ENCODE measurements at regions not wholly inside any gene's neighbourhood (a gene's known extent, or its start where the extent isn't known, plus 50 kb on each side); places are given as distances from the start of the nearest gene placed in this dataset.

DNA sequence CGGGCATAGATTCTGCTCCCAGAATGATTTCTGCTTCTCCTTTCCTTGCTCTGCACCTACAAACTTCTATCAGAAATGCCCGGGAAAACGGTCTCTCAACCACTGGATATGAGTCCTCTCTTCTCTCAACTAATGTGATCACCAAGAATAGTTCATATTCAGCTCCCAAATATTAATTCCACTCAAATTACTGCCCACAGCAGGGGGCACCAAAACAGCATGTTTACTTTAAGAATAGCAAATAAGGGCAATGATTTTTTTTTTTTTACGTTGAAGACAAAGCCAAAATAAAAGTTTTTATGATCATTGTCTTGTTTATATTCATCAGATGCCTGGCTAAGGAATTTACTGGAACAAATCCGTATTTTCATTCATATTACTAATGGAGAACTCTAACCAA, 94.9 kb upstream of the PRSS1 start:
- TF ChIP-seq POLR2AphosphoS5 (IDR thresholded peaks at IDR 0.05; ENCODE audit: low read depth, low read length) (no peak), POLR2A (IDR thresholded peaks at IDR 0.05; ENCODE audit: low read depth, low read length) (no peak), TAF1 (IDR thresholded peaks at IDR 0.05; ENCODE audit: low read depth, low read length) (no peak)
